Activated T-cell treated with anti-CD3 and anti-CD28 coated beads for 24 hours (primary cell): ENCODE measurements at regions not wholly inside any gene's neighbourhood (a gene's known extent, or its start where the extent isn't known, plus 50 kb on each side); places are given as distances from the start of the nearest gene placed in this dataset.

Experiments
- DNase-seq: peaks from one replicate; pipeline ENCODE4 v3.0.0-alpha.2; 2020; ENCODE audit warnings: low read depth

DNA sequence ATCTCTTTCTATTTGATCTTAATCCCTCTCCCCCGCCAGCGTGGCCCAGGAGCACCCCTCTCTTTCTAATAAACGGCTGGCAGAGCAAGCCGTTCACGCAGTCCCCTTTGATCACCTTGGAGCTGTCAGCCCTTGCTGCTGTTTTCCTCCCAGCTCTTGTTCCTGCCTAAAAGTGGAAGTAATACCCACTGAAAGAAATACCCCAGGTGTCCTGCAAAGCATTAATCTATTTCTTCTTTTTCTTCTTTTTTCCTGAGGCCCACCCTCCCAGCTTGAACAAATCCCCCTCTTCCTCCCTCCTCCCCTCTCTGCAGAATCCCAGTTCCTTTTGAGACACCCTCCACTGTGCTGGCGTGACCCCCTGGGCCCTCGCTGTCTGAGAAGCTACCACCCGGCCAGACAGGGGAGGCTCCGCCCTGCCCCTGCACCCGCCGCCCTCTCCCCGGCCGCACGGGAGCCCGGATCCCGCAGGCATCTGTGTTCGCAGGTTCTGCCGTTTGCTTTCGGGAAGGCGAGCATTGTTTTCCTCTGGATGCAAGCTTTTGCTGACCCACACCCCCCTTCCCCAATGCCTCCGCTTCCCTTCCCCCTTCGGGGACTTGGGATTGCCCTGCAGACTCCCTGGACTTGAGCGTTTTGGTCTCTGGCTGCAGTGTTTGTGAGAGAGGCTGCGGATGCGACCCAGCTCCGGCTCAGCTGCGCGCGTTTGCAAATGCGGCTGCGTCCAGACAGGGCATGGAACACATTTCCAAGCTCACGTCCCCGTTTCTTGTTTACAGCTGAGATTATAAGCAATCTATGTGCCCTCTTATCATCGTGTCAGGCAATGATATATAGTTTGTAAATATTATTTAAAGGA is 631.5 kb downstream of the NYAP2 start:
- peak; percentile 16 for DNase-seq

DNA sequence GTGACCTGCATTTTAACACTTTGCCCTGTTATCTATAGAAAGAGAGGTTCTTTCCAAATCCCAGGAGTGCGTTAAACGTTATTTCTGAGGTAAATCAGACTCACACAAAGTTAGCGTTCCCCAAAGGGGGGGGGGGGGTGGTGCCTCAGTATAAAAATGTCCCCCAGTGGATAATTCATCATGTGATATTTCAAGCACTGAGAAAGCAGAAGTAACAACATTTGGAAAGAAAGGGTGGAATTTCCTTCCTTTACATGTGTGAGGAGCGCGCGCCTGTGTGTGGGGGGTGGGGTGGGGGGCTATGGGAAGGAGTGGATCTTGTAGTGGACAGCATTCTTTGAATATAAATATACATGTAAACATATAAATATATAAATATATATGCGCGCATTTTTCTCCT is 630.9 kb downstream of the NYAP2 start:
- DNase-seq, result no peak

DNA sequence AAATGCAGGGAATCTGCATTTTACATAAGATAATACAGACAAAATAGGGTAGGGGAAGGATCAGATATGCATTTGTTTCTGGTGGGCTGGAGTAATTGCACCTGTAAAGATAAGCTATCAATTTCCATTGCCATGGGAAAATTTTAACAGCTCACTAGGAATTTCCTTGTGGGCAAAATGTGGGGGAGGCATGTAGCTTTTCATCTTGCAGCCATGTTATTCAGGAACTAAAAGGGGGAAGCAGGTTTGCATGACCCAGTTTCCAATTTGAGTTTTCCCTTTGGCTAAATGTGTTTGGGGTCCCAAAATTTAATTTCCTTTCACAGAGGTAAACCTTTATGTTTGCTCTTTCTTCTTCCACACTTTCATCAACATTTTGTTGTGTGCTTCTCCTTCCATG is 624.4 kb downstream of the NYAP2 start:
- DNase-seq, result no peak

DNA sequence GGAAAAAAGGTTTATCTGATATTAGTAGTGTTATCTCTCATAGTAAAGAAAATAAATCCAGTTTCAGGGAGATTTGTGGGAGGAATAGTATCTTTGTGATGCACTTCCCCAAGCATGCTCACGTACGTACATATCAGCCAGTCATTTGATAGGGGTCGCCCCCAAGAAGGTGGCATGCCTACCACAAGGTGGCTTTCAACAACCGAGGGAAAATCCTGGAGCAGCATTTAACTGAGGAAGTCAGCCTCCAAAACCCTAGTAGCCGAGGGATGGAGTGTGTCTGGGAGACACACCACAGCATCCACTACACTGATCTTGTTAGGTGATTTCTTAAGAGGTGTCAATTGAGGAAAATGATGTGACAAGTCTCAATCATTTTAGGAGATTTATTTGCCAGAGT is 623.9 kb downstream of the NYAP2 start:
- DNase-seq, result no peak

DNA sequence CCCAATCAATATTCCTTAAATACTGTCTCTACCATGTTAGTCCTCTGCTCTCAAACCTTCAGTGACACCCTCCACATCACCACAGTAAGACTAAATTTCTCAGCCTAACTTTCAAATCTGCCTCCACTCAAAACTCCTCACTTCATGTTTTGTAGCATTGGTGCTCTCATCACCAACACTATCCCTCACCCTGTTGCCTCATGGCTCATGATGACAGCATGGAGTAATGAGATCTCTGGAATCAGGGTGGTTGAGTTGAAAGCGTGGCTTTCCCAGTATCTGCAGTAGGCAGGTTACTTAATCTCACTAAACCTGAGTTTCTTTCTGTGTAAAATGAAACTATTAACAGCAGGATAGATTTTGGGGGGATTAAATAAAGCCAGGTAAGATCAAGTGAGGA is 621.4 kb downstream of the NYAP2 start:
- DNase-seq, result no peak

DNA sequence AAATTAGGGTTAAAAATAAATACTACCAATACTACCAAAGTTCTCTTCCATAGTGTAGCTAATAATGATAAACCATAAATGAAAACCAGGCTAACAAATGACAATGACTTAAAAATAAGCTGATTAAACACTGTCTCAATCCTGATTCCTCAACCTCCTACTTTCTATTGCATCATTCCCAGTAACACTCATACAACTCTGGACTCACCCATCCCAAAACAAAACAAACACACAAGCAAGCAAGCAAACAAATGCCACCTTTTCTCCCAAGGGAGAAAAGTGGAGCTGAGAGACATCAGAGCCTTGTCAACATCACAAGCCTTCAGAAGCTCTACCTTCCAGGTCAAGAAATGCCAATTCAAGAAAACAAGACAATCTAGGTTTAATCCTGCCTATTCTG is 620.7 kb downstream of the NYAP2 start:
- DNase-seq, result no peak

DNA sequence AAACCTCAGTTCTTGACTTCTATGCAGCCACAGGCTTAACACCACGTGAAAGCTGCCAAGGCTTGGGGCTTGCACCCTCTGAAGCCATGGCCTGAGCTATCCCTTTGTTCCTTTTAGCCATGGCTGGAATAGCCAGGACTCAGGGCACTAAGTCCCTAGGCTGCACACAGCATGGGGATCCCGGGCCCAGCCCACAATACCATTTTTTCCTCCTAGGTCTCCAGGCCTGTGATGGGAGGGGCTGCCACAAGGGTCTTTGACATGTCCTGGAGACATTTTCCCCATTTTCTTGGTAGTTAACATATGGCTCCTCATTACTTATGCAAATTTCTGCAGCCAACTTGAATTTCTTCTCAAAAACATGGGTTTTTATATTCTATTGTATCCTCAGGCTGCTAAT is 619.1 kb downstream of the NYAP2 start:
- DNase-seq, result no peak

DNA sequence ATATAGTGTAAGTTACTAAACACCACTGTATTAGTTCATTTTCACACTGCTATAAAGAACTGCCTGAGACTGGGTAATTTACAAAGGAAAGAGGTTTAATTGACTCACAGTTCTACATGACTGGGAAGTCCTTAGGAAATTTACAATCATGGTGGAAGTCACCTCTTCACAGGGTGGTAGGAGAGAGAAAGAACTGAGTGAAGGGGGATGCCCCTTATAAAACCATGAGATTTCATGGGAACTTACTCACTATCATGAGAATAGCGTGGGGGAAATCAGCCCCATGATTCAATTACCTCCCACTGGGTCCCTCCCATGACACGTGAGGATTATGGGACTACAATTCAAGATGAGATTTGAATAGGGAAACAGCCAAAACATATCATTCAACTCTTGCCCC is 618.0 kb downstream of the NYAP2 start:
- no peak for DNase-seq

DNA sequence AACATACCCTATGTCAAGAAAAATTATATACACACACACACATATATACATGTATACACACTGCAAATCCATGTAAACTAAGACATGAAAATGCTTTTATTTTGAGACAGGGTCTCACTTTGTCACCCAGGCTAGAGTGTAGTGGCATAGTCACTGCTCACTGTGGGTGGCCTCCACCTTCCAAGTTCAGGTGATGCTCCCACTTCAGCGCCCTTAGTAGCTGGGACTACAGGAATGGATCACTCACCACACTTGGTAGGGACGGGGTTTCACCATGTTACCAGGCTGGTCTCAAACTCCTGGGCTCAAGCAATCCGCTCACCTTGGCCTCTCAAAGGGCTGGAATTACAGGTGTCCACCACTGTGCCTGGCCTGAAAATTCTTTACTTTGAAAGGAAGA is 617.6 kb downstream of the NYAP2 start:
- DNase-seq, result no peak

DNA sequence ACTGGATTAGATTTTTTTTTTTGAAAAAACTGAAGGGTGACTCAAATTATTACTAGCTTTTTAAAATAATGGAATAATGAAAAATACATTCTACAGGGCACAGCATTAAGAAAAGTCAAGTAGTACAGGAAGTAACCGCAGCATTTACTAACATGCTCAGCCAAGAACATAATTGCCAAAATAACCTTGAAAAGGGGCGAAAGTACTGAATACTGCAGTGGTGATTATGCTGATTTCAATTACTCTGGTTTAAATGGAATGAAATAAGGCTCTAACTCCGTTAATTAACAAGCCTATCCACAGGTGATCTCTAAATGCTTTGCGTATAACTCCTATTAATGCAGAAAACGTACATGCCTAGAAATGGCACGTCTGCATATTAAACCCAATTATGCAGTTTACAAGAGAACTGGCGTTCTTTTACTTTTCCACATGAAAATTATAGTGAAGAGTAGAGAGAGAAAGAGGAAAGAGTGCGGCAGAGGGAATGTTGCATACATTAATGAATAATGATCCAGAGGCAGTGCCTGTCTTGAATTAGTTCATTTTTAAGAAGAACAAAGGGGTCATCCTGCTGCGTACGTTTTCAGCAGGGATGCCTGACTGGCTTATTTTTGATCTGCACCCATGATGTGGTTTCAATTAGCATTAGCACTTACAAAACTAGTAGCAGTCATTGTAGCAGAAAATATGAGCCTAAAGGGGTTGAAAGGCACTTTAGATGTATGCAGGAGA is 612.4 kb downstream of the NYAP2 start:
- DNase-seq, result no peak

DNA sequence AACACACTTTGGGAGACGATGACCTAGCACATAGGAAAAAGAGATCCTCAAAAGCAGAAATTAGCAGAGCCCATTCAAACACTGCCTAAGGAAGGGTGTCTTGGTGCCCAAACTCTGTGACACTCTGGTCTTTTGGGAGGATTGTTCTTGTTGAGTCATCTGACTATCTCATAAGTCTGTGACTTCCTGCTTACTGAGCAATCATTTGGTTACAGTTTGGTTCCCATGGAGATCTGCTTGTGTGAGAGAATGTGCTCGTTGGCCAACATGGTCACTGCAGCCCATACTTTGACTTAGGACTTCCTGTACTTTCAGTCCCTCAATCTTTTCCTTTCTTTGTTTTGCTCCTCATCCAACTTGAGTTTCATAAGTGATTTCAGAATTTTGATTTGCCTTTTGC is 602.9 kb downstream of the NYAP2 start:
- no peak for DNase-seq

DNA sequence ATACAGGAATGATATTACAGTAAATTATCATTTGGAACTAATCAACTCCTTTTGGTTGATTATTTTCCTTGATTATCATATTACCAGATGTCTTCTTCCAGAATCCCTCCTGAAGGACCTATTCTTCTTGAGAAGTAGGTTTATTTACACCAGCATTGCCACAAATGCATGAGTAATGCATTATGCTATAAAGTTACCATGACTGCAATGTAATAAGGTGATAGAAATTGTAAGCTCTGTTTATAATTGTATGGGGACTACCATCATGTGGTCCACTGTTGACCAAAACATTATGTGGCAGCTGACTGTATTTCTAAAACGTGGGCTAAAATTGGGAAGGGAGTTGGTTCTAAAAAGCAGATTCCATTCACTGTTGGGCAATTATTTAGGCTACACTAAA is 602.2 kb downstream of the NYAP2 start:
- no peak for DNase-seq

DNA sequence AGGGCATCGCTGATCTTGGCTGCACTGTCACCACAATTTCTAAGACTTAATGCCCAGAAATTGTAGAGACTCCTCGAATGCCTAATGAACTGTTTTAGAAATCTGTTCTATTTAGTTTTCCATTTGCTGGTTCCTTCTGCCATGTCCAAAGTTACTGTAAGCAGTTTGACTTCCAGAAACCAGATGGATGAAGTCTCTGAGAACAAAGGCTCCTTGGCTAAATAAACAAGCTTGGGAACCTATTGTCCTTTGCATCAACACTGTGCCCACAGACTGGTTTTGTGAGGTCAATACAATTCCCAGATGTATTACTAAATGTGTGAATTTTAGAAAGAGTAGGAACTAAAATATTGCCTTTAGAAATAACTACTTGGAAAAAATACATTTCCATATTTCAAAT is 600.2 kb downstream of the NYAP2 start:
- DNase-seq, result no peak

DNA sequence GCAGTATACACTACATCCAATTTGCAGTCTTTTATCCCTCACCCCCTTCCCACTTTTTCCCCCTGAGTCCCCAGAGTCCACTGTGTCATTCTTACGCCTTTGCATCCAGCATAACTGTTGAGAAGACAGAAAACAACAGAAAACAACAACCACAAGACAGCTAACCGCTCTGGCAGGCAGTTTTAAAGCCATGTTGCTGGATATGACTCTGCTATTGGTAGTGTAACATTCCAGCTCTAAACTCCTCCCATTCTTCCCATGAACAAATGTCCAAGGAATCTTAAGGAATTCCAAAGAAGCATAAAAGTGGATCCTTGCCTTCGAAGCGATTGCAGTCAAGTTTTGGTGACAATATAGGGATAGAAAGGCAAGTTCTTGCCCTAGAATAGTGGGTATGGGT is 599.1 kb downstream of the NYAP2 start:
- no peak for DNase-seq

DNA sequence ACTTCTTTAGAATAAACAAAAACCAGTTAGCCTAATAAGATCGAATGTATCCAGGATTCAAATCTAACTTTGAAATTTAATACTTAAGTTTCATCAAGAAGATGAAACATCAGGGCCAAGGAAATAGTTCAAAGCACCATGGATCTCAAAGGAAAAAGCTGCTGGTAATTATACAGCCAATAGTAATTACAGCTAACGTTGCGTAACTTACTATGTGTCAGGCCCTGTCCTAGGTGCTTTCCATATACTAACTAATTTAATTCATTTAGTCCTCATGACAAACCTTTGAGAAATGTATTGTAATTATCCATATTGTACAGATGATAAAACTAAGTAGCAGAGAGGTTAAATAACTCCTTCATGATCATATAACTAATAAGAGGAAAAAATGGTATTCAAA is 598.6 kb downstream of the NYAP2 start:
- no peak for DNase-seq

DNA sequence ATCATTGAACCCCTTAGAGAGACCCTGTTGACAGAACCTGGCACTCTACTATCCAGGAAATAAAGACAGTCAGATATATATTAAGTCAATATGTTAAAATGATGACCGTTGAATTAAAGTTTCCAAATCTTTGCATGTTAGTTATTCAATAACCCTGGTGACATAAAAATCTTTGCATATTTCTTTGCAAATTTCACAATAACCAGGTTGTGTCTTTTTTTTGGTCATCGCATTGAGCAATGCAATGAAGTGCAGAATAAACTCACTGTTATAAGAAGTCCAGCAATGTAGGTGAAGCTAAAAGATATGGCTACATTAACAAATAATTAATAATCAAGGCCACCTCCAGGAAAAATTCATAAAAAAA is 596.9 kb downstream of the NYAP2 start:
- no peak for DNase-seq

DNA sequence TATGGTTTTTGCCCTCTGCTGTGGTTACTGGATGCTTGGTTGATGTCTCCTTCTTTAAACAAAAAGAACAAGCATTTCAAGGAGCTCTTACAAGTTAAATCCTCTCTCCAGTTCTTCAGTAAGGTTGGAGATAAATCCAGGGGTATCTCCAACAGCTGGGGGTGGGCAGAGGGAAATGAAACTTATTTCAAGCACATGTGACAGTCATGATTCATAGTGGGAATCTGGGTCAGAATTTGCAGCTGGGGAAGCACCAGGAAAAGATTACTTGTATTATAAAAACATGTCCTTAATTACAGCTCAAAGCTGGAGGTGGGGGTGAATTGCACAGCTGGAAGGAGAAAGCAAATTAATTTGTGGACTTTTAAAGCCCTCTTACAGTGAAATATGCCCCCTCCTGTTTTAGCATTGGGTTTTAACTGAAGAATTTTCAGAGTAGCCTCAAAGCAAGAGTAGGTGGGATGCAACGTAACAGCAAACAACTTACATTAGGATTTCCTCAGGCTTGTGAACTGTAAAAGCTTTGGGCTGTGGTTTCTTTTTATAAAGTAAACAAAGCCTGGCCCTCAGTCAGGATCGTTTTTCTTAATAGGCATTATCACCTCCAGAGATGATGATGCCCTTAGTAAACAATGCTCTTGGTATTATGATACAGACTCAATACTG is 596.4 kb downstream of the NYAP2 start:
- DNase-seq, result no peak

DNA sequence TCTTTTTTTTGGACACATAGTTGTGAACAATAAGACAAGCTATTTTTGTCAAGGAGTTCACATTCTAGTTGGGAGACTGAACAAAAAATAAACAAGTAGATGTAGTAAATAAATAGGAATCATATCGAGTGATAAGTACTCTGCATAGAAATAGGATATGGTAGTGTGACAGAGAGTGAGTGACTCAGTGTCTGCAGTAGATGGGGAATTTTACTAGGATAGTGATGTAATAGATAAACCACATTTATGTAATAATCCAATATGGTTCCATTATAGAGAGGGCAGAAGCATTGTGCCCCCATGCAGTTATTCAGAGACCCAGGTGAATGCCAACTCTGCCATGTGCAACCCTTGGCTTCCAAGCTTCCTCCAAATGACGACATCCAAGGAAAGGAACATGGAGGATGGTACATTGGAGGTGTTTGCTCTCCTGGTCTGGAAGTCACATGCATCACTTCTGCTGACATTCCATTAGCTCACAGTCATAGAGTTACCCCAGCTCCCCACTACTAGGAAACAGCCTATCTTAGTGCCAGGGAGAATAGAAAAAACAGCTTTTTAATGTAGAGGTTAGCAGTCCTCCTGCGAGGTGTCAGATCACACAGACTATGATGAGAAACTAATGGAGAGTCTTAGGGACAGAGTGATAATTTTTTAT is 595.4 kb downstream of the NYAP2 start:
- no peak for DNase-seq

DNA sequence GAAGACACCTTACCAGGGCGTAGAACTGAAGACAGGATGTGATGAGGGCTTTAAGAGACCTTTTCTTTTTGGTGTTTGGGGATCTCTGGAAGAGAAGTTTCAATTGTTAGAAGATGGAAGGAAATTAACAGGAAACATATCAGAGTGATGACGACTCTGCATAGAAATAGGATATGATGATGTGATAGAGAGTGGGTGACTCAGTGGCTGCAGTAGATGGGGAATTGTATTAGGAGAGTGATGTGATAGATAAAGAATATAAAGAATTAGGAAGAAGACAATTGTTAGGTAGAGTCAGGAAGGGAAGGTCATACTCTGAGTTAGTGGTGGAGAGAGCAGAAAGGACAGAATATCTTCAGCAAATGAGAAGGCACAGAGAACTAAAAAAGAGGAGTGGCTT is 593.9 kb downstream of the NYAP2 start:
- no peak for DNase-seq

DNA sequence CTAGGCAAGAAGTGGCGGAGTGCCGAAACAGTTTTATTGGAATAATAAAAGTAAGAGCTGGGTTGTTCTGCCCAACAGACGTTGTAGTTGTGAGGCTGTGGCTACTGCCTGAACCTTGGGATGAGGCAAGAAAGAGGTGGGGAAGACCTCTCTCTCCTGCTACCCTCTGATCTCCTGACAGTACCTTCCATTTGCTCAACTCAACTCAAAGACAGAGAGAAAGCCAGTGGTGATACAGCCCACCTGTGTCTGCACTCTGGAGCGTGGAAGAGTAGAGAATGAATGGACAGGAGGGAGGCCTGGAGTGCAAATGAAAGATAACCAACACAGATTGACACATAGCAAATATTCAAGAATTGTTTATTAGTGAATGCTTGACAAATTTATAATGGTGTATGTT is 590.3 kb downstream of the NYAP2 start:
- no peak for DNase-seq

DNA sequence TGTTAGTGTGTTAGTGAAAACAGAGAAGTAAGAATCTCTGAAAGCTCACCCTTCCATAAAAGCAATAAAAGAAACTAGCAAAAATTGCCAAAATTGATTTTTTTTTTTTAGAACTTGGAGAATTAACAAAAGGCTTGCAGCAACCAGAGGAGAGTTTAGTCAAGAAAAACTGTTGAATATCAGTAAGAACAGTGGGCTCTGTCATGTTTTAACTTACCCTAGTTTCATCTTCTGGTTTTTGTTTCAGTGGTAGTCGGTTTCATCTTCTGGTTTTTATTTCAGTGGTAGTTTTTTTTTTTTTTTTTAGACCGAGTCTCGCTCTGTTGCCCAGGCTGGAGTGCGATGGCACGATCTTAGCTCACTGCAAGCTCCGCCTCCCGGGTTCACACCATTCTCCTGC is 580.9 kb downstream of the NYAP2 start:
- no peak for DNase-seq

DNA sequence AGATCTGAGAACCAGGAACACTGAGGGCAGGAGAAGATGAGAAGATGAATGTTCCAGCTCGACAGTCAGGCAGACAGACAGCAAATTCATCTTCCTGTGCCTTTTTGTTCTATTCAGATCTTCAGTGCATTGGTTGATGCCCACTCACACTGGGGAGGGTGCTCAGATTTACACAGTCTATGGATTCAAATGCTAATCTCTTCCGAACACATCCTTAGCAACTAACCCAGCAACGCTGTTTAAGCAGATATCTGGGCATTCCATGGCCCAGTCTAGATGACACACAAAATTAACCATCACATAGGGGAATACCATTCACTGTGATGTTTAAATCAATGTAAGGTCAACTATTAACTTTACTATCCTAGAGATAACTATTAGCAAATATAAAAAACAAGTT is 571.9 kb downstream of the NYAP2 start:
- no peak for DNase-seq

DNA sequence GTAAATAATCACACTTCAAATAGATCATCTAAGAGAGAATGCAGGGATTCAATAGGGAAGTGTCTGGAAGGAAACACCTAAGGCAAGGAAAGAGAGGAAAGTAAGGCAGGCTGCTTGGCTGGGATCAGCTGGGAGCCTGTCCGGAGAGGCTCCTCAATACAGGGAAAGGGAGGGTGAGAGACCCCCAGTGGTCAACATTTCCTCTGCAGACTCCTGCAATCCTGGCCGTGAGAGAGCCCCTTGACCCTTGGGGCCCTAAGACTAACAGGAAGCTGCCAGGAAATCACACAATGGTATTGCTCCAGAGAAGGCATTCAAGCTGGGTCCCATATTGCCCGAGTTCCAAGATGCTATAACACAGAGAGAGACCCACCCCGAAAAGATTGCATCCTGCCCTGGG is 549.4 kb downstream of the NYAP2 start:
- DNase-seq, result no peak
